ENCODE measurements at regions not wholly inside any gene's neighbourhood (a gene's known extent, or its start where the extent isn't known, plus 50 kb on each side); places are given as distances from the start of the nearest gene placed in this dataset.

DNA sequence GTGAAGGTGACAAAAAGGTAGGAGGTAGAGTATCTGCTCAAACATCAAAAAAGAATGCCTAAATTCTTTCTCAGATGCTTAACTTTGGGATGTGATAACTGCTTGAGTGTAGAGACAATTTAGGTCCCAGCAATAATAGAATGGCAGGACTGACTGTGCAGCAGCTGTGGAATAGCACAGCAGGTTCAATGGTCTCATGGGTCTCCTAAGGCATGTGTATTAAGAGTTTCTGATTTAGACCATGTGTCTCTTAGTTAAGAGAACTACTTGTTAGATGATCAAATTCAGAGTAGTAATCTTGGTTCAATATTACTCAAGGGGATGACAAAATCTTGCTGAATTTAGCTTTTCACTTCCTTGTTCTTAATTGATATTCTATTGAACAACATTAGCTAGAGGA lies 72.0 kb downstream of the ALX1 start:
- TF ChIP-seq CTCF (IDR thresholded peaks at IDR 0.05) (no peak), POLR2A (IDR thresholded peaks at IDR 0.05) (no peak)
